T-cell (primary cell): ENCODE measurements at regions not wholly inside any gene's neighbourhood (a gene's known extent, or its start where the extent isn't known, plus 50 kb on each side); places are given as distances from the start of the nearest gene placed in this dataset.
"Not testable (repeated sequence)": the region's sequence is repeated elsewhere in the genome, so short reads cannot be mapped to it uniquely, and the experiment has no call there.

Experiments
- ATAC-seq, 4 experiments: fragments of 200-7000 bp in 3 of 4; fragments of 150-1000 bp in 1 of 4; cut with Tn5 transposase; replicated peaks in 1 of 4; 1 replicate in 3 of 4; 2 replicates in 1 of 4; pipeline ENCODE4 v1.10.0; 2021; ENCODE audit warnings: moderate library complexity in 3 of 4, mild to moderate bottlenecking in 2 of 4, moderate number of reproducible peaks in 1 of 4
- CTCF ChIA-PET, 2 donors: fragments of 300-600 bp; sonication (Branson Sonifier 250); formaldehyde crosslinking; loops; one replicate each; lab custom pipeline; 2022; ENCODE audit warnings: antibody characterized with exemption in 2 of 2; lab: Charles Lee
- POLR2A ChIA-PET, 2 donors: fragments of 300-600 bp; sonication (Branson Sonifier 250); formaldehyde crosslinking; loops; one replicate each; lab custom pipeline; 2022; ENCODE audit warnings: antibody characterized with exemption in 2 of 2; lab: Charles Lee
- DNase-seq, 35 experiments: peaks; one replicate each; pipeline versions ENCODE4 v3.0.0 to v3.0.0-alpha.2; 2013 to 2023
- H3K27ac ChIP-seq: one replicate; pipeline ENCODE4 v1.5.1; 2013; ENCODE audit warnings: low read length
- H3K27me3 ChIP-seq, 2 experiments: replicated peaks in 1 of 2; 1 replicate in 1 of 2; 2 replicates in 1 of 2; pipeline versions ENCODE4 v1.6.1 to v1.7.0; 2013; ENCODE audit warnings: low read length in 1 of 2, mixed read lengths in 1 of 2; ENCODE audit not compliant: control insufficient read depth in 2 of 2, insufficient read depth in 2 of 2; ENCODE audit errors: extremely low read depth in 1 of 2
- H3K36me3 ChIP-seq, 2 donors: 1 replicate in 1 of 2; 2 replicates in 1 of 2; pipeline versions ENCODE4 v1.6.1 to v1.7.0; 2013; ENCODE audit warnings: low read length in 1 of 2; ENCODE audit not compliant: control insufficient read depth in 2 of 2, insufficient read depth in 1 of 2; ENCODE audit errors: extremely low read depth in 1 of 2
- H3K4me1 ChIP-seq, 2 experiments: 1 replicate in 1 of 2; 2 replicates in 1 of 2; pipeline versions ENCODE4 v1.6.1 to v1.7.0; 2013; ENCODE audit warnings: low read length in 2 of 2, mixed read lengths in 1 of 2; ENCODE audit not compliant: insufficient read depth in 2 of 2, control insufficient read depth in 1 of 2; ENCODE audit errors: extremely low read depth in 1 of 2
- H3K4me3 ChIP-seq, 2 donors: 1 replicate in 1 of 2; 2 replicates in 1 of 2; pipeline versions ENCODE4 v1.5.1 to v1.7.0; 2013; ENCODE audit warnings: mild to moderate bottlenecking in 2 of 2, low read length in 1 of 2, moderate library complexity in 1 of 2; ENCODE audit not compliant: control insufficient read depth in 1 of 2; ENCODE audit errors: extremely low read depth in 1 of 2
- H3K9me3 ChIP-seq: 2 replicates; pipeline ENCODE4 v1.7.0; 2013
- H3K27ac Mint-ChIP-seq, 2 donors: one replicate each; pipeline ENCODE4 v1.8.0; 2020 to 2021; ENCODE audit warnings: mild to moderate bottlenecking in 2 of 2, mixed read lengths in 2 of 2
- H3K27me3 Mint-ChIP-seq, 2 donors: one replicate each; pipeline ENCODE4 v1.8.0; 2021 to 2022; ENCODE audit warnings: mixed read lengths in 2 of 2
- H3K36me3 Mint-ChIP-seq: one replicate; pipeline ENCODE4 v1.8.0; 2021; ENCODE audit warnings: mixed read lengths
- H3K4me1 Mint-ChIP-seq, 3 donors: one replicate each; pipeline ENCODE4 v1.8.0; 2020 to 2022; ENCODE audit warnings: mixed read lengths in 3 of 3, mild to moderate bottlenecking in 1 of 3
- H3K4me3 Mint-ChIP-seq, 3 donors: one replicate each; pipeline ENCODE4 v1.8.0; 2020 to 2022; ENCODE audit warnings: mild to moderate bottlenecking in 3 of 3, mixed read lengths in 3 of 3, moderate library complexity in 3 of 3
- H3K9me3 Mint-ChIP-seq, 3 donors: one replicate each; pipeline ENCODE4 v1.8.0; 2020 to 2022; ENCODE audit warnings: mixed read lengths in 3 of 3
- whole genome bisulfite sequencing: methylation state at CpG from one replicate; pipeline ENCODE4 v1.1.5; 2013; ENCODE audit warnings: missing lambda C conversion rate; ENCODE audit not compliant: insufficient coverage; 5-methylcytosine and 5-hydroxymethylcytosine counted together

GRCh38 chr3:27614592-27614991, 107.5 kb downstream of the EOMES start:
- H3K27ac Mint-ChIP-seq: no peak overlapping the region
- no peaks in the 10 kb centered on the region for H3K36me3 ChIP-seq
- peaks cover 4 to 10% (median 7%) of the 10 kb centered on the region in 3 donors for H3K9me3 Mint-ChIP-seq
- CTCF ChIA-PET: interaction anchor here in 1 of 2 donors (0.6 kb wide), 1 partner anchor 66 kb away, joined by 5 read pairs; no protein-coding TSS in a partner anchor
- H3K4me1 Mint-ChIP-seq: no peaks in the 10 kb centered on the region
- H3K4me3 ChIP-seq: no peak overlapping the region
- H3K36me3 Mint-ChIP-seq: peaks cover 4% of the 10 kb centered on the region
- WGBS: 95% methylated on average over 3 of the region's 4 CpGs
- DNase-seq: no peak
- H3K27me3 Mint-ChIP-seq: no peaks in the 10 kb centered on the region
- no peak for ATAC-seq
- no peak overlapping the region for H3K27ac ChIP-seq
- H3K4me1 ChIP-seq: no peaks in the 10 kb centered on the region
- H3K4me3 Mint-ChIP-seq: no peak overlapping the region
- H3K9me3 ChIP-seq: no peaks in the 10 kb centered on the region
- POLR2A ChIA-PET: no interaction called here
- no peaks in the 10 kb centered on the region for H3K27me3 ChIP-seq

DNA sequence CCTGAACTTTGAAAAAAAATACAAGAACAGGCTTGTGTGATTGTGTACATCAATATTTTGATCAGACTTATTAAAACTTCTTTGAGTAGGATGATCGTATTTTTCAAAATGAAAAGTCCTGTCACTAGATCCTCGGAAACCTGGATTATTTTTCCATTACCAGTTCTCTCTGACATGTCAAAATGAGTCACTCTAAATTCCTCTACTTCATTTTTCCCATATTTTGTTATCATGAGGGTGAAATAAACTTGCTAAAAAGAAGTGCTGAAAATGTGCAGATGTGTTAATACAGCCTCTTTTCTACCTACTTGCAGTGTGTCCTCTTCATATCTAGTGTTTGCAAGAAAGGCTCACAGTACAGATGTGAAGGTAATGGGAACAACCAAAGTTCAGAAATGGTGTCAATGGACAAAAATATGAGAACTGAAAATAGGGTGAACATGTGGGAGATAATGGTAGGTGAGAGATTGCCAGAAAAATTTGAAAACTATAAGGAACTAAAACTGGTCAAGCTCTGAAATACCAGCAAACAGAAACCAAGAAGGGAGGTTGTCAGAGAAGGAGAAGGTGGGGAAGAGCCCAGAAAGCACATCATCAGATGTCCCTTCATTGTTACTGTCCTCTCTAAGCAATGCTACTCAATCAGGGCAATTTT, 108.2 kb downstream of the EOMES start:
- H3K27ac Mint-ChIP-seq: no peak overlapping the region
- ChIA-PET POLR2A (no interaction called here), CTCF (no interaction called here)
- H3K9me3 Mint-ChIP-seq: peaks cover 4 to 10% (median 7%) of the 10 kb centered on the region in 3 donors
- ATAC-seq (no peak), DNase-seq (no peak)
- H3K4me1 Mint-ChIP-seq: no peaks in the 10 kb centered on the region
- Histone ChIP-seq H3K27me3 (no peaks in the 10 kb centered on the region), H3K9me3 (no peaks in the 10 kb centered on the region), H3K36me3 (no peaks in the 10 kb centered on the region), H3K4me1 (no peaks in the 10 kb centered on the region), H3K4me3 (no peak overlapping the region), H3K27ac (no peak overlapping the region)
- no peak overlapping the region for H3K4me3 Mint-ChIP-seq
- no peaks in the 10 kb centered on the region for H3K27me3 Mint-ChIP-seq
- no CpG with 5 or more reads among the region's 2 CpGs for WGBS
- peaks cover 4% of the 10 kb centered on the region for H3K36me3 Mint-ChIP-seq

- no peak overlapping the region for H3K4me3 ChIP-seq
- POLR2A ChIA-PET: no interaction called here
- H3K9me3 ChIP-seq: no peaks in the 10 kb centered on the region
- no peaks in the 10 kb centered on the region for H3K27me3 ChIP-seq
- Mint-ChIP-seq H3K27me3 (no peaks in the 10 kb centered on the region), H3K4me3 (no peak overlapping the region), H3K9me3 (peaks cover 4 to 10% (median 7%) of the 10 kb centered on the region in 3 donors), H3K4me1 (no peaks in the 10 kb centered on the region), H3K36me3 (peaks cover 4% of the 10 kb centered on the region), H3K27ac (no peak overlapping the region)
- no peaks in the 10 kb centered on the region for H3K4me1 ChIP-seq
- DNase-seq (no peak), ATAC-seq (no peak)
- CTCF ChIA-PET: interaction anchor here in 1 of 2 donors (1.0 kb wide), 1 partner anchor 48 kb away, joined by 3 read pairs; no protein-coding TSS in a partner anchor
- H3K27ac ChIP-seq: no peak overlapping the region
- WGBS: 100% methylated on average over 2 of the region's 8 CpGs
- no peaks in the 10 kb centered on the region for H3K36me3 ChIP-seq
Measured at GRCh38 chr3:27610800-27611525, 111.2 kb downstream of the EOMES start.

DNA sequence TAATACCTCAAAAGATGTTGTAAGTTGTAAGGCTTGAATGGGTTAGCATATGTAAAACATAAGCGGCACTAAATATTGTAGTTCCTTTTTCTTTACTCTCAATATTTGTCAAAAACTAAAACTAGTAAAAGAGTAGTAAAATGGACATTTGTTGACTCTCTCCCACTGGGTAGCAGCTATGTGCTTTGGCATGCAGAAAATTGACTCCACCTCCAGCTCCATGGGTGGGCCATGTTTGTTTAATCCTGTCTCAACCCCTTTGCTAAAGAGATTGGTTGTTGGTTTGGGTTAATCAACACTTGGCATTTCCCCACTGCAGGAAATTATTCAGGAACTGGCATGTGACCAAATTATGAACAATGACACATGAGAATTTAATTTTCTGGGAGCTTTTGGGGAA, 114.8 kb downstream of the EOMES start:
- H3K9me3 Mint-ChIP-seq: peaks cover 0 to under 1% (median under 1%) of the 10 kb centered on the region in 3 donors
- no peaks in the 10 kb centered on the region for H3K27me3 Mint-ChIP-seq
- DNase-seq (no peak), ATAC-seq (no peak)
- Histone ChIP-seq H3K27me3 (no peaks in the 10 kb centered on the region), H3K9me3 (no peaks in the 10 kb centered on the region), H3K36me3 (no peaks in the 10 kb centered on the region), H3K4me1 (no peaks in the 10 kb centered on the region), H3K27ac (no peak overlapping the region), H3K4me3 (no peak overlapping the region)
- no peaks in the 10 kb centered on the region for H3K4me1 Mint-ChIP-seq
- WGBS: no CpG with 5 or more reads among the region's 1 CpG
- H3K27ac Mint-ChIP-seq: no peak overlapping the region
- ChIA-PET POLR2A (no interaction called here), CTCF (no interaction called here)
- H3K4me3 Mint-ChIP-seq: no peak overlapping the region
- peaks cover under 1% of the 10 kb centered on the region for H3K36me3 Mint-ChIP-seq

- Histone ChIP-seq H3K36me3 (no peaks in the 10 kb centered on the region), H3K27ac (no peak overlapping the region), H3K4me1 (no peaks in the 10 kb centered on the region), H3K9me3 (no peaks in the 10 kb centered on the region), H3K4me3 (no peak overlapping the region), H3K27me3 (no peaks in the 10 kb centered on the region)
- H3K9me3 Mint-ChIP-seq: peaks cover 0 to 5% (median 4%) of the 10 kb centered on the region in 3 donors
- H3K4me3 Mint-ChIP-seq: no peak overlapping the region
- H3K36me3 Mint-ChIP-seq: peaks cover 3% of the 10 kb centered on the region
- ChIA-PET CTCF (interaction anchor here in 1 of 2 donors (0.6 kb wide), 1 partner anchor 139 kb away, joined by 3 read pairs; no protein-coding TSS in a partner anchor), POLR2A (interaction anchor here in 1 of 2 donors (0.6 kb wide), 1 partner anchor 168 kb away, joined by 4 read pairs; no protein-coding TSS in a partner anchor)
- no peaks in the 10 kb centered on the region for H3K4me1 Mint-ChIP-seq
- DNase-seq (no peak), ATAC-seq (no peak)
- H3K27ac Mint-ChIP-seq: no peak overlapping the region
- H3K27me3 Mint-ChIP-seq: no peaks in the 10 kb centered on the region
- WGBS: 80% methylated on average over 2 of the region's 3 CpGs
Measured at GRCh38 chr3:27606537-27606936, 115.6 kb downstream of the EOMES start.

DNA sequence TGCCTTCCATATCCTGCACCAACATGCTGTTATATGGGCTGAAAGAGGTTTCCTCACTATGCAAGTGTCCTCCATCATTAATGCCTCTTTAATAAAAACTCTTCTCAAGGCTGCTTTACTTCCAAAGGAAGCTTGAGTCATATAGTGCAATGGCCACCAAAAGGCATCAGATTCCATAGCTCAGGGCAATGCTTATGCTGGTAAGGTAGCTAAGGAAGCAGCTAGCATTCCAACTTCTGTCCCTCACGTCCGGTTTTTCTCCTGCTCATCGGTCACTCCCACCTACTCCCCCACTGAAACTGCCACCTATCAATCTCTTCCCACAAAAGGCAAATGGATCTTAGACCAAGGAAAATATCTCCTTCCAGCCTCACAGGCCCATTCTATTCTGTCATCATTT, 117.1 kb upstream of the SLC4A7 start:
- H3K4me1 Mint-ChIP-seq, H3K27ac ChIP-seq, H3K4me3 Mint-ChIP-seq, H3K4me1 ChIP-seq, H3K27me3 ChIP-seq, H3K36me3 Mint-ChIP-seq, H3K27ac Mint-ChIP-seq, H3K4me3 ChIP-seq, DNase-seq, H3K27me3 Mint-ChIP-seq, POLR2A ChIA-PET, CTCF ChIA-PET, ATAC-seq, H3K36me3 ChIP-seq, H3K9me3 ChIP-seq, H3K9me3 Mint-ChIP-seq: not testable (repeated sequence)
- WGBS: 100% methylated on average over 1 of the region's 3 CpGs
